ENCODE measurements at regions not wholly inside any gene's neighbourhood (a gene's known extent, or its start where the extent isn't known, plus 50 kb on each side); places are given as distances from the start of the nearest gene placed in this dataset.

DNA sequence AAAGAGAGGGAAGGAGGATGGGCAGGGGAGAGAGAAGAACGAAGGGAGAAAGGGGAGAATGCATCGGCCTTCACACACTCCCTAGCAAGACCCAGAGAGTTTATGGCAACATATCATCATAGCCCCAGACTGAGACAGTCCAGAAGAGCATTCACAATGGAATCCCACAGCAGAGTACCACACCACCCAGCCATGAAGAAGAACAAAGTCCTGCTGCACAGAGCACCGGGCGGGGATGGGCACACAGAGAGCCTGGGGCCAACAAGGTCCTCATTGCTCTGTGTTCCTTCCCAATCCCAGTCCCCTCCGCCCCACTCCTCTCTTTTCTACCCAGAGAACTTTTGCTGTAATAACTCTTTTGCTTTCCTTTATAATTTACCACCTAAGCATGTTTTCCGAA, 118.1 kb upstream of the TMPRSS2 start (continued):
- TF ChIP-seq, protein P1, sequence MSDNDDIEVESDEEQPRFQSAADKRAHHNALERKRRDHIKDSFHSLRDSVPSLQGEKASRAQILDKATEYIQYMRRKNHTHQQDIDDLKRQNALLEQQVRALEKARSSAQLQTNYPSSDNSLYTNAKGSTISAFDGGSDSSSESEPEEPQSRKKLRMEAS (IDR thresholded peaks at IDR 0.05), result no peak
- TF ChIP-seq CEBPB (IDR thresholded peaks at IDR 0.05; ENCODE audit: low read depth, low read length) (no peak), GTF2F1 (IDR thresholded peaks at IDR 0.05; ENCODE audit: borderline replicate concordance, low read depth, low read length) (no peak)
- TF ChIP-seq, protein P2, sequence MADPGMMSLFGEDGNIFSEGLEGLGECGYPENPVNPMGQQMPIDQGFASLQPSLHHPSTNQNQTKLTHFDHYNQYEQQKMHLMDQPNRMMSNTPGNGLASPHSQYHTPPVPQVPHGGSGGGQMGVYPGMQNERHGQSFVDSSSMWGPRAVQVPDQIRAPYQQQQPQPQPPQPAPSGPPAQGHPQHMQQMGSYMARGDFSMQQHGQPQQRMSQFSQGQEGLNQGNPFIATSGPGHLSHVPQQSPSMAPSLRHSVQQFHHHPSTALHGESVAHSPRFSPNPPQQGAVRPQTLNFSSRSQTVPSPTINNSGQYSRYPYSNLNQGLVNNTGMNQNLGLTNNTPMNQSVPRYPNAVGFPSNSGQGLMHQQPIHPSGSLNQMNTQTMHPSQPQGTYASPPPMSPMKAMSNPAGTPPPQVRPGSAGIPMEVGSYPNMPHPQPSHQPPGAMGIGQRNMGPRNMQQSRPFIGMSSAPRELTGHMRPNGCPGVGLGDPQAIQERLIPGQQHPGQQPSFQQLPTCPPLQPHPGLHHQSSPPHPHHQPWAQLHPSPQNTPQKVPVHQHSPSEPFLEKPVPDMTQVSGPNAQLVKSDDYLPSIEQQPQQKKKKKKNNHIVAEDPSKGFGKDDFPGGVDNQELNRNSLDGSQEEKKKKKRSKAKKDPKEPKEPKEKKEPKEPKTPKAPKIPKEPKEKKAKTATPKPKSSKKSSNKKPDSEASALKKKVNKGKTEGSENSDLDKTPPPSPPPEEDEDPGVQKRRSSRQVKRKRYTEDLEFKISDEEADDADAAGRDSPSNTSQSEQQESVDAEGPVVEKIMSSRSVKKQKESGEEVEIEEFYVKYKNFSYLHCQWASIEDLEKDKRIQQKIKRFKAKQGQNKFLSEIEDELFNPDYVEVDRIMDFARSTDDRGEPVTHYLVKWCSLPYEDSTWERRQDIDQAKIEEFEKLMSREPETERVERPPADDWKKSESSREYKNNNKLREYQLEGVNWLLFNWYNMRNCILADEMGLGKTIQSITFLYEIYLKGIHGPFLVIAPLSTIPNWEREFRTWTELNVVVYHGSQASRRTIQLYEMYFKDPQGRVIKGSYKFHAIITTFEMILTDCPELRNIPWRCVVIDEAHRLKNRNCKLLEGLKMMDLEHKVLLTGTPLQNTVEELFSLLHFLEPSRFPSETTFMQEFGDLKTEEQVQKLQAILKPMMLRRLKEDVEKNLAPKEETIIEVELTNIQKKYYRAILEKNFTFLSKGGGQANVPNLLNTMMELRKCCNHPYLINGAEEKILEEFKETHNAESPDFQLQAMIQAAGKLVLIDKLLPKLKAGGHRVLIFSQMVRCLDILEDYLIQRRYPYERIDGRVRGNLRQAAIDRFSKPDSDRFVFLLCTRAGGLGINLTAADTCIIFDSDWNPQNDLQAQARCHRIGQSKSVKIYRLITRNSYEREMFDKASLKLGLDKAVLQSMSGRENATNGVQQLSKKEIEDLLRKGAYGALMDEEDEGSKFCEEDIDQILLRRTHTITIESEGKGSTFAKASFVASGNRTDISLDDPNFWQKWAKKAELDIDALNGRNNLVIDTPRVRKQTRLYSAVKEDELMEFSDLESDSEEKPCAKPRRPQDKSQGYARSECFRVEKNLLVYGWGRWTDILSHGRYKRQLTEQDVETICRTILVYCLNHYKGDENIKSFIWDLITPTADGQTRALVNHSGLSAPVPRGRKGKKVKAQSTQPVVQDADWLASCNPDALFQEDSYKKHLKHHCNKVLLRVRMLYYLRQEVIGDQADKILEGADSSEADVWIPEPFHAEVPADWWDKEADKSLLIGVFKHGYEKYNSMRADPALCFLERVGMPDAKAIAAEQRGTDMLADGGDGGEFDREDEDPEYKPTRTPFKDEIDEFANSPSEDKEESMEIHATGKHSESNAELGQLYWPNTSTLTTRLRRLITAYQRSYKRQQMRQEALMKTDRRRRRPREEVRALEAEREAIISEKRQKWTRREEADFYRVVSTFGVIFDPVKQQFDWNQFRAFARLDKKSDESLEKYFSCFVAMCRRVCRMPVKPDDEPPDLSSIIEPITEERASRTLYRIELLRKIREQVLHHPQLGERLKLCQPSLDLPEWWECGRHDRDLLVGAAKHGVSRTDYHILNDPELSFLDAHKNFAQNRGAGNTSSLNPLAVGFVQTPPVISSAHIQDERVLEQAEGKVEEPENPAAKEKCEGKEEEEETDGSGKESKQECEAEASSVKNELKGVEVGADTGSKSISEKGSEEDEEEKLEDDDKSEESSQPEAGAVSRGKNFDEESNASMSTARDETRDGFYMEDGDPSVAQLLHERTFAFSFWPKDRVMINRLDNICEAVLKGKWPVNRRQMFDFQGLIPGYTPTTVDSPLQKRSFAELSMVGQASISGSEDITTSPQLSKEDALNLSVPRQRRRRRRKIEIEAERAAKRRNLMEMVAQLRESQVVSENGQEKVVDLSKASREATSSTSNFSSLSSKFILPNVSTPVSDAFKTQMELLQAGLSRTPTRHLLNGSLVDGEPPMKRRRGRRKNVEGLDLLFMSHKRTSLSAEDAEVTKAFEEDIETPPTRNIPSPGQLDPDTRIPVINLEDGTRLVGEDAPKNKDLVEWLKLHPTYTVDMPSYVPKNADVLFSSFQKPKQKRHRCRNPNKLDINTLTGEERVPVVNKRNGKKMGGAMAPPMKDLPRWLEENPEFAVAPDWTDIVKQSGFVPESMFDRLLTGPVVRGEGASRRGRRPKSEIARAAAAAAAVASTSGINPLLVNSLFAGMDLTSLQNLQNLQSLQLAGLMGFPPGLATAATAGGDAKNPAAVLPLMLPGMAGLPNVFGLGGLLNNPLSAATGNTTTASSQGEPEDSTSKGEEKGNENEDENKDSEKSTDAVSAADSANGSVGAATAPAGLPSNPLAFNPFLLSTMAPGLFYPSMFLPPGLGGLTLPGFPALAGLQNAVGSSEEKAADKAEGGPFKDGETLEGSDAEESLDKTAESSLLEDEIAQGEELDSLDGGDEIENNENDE (IDR thresholded peaks at IDR 0.05; ENCODE audit: insufficient replicate concordance, low read length), result no peak

Measured in H1 (cell line).